GM21423 (cell line): ENCODE measurements at regions not wholly inside any gene's neighbourhood (a gene's known extent, or its start where the extent isn't known, plus 50 kb on each side); places are given as distances from the start of the nearest gene placed in this dataset.

Source experiments
- ATAC-seq: cut with Tn5 transposase; IDR thresholded peaks from one replicate; pipeline ENCODE4 v1.9.1; 2021; ENCODE audit warnings: mild to moderate bottlenecking, moderate library complexity; ENCODE audit not compliant: unreplicated experiment

DNA sequence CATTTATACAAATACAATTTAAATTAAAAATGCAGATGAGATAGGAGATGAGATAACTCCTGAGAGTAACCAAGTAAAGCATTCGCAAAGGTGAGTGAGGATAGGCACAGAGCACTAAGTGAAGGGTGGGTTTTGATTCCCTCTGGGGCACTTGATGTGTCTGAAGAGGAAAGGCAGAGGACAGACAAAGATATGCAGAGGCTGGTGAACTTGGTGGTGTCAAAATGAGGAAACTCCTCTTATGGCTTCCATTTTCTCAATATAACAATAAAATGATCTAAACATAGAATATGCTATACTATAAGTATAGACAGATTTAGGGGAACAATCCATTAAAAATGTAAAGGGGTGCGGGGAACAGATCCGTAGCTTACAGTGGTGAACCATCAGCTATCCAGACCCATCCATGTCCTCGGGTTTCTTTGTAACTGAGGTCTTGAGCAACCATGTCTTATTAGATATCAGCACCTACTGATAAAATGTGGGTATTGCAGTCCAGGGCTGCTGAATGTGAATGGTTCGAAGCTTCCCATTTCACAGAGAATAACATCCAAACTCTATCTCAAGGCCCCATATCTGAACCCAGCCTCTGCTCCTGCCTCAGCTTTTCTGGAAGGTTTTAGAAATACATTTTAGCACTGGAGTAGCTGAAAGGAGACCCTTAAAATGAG is 73.9 kb upstream of the SLC10A2 start:
- ATAC-seq = peak; percentile 96

DNA sequence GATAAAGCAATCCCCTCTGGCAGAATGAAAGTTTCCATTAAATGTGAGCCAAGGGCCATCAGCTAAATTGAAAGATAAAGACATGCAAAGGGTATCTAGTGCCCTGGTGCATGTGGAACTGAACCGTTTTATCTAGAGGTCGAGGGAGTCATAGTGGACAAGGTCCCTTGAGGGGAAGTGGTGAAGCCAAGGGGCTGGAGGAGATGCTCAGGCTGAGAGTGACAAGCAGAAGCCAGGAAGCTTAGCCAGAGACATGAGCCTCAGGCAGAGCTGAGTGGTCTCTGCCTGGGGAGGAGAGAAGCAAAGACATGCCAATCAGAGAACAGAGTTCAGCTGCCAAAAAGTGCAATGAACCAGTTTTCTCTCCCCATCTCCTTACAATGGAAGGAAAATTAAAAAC is 68.1 kb upstream of the SLC10A2 start:
- ATAC-seq = peak; percentile 54

DNA sequence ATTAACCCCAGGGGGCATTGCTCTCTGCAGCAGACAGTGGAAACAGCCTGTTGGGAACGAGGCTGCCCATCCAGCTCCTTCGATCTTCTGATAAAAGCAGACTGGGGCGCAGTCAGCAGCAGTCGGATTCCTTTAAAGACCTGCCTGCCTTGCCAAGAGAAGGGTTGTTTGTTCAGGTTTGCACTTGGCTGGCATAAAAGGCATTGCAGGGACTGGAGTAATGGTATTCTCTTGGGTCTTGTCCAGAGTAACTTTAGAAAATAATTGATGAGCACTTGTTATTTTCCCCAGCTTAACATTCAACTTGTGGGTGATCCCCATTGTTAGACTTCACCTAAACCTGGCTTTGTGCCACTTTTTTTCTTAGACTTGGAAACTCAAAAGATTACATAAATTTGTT is 67.3 kb upstream of the SLC10A2 start:
- no peak for ATAC-seq

DNA sequence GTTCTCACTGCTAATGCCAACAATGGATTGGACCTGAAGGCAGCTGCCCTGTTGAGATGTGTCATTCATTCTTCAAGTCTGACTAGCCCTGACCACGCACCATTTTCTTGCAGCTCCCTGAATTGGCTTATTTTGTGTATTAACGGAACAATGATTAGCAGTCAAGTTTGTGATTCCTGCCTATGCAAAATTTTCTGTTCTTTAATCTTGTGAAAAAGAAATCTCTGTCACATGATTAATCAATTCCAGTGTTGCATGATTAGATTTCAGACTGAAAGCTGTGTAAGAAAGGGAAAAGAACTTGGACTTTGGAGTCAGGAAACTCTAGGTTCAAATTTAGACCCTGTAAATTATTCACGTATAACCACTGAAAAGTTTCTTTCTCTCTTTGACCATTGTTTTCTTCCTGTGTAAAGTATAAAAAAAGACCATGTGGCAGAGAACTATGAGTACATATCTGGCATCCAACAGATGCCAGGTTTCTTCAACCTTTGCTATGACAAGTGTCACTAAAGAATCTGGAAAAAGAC is 64.5 kb upstream of the SLC10A2 start:
- ATAC-seq = peak; percentile 79

DNA sequence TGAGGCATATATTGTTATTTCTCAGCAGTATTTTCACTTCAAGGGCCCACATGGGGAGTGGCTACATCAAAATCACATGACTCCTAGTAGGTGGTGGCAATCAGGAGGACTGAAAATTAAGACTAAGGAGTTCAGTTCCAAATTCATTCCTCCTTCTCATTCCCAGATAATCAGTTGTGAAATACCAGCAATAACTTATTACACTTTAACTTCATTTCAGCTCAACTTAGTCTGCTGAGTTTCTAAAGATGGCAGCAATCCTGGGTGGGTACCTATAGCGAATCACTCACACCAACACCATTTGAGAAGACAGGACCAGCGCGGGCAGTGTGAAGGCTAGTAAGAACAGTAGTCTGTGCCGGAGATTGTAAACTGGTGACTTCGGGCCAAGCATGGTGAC is 63.9 kb upstream of the SLC10A2 start:
- no peak for ATAC-seq
